HEK293 (cell line): ENCODE measurements at regions not wholly inside any gene's neighbourhood (a gene's known extent, or its start where the extent isn't known, plus 50 kb on each side); places are given as distances from the start of the nearest gene placed in this dataset.

Source experiments
- ZNF10 ChIP-seq: fragments of 450-650 bp; formaldehyde crosslinking; IDR thresholded peaks from 2 replicates; pipeline ENCODE4 v1.5.1; 2017; ENCODE audit warnings: missing biosample characterization, missing genetic modification characterization
- TF ChIP-seq, protein P1 (sequence below): fragments of 450-650 bp; formaldehyde crosslinking; IDR thresholded peaks from 2 replicates; pipeline ENCODE4 v1.5.1; 2016; ENCODE audit warnings: missing biosample characterization, missing genetic modification characterization

DNA sequence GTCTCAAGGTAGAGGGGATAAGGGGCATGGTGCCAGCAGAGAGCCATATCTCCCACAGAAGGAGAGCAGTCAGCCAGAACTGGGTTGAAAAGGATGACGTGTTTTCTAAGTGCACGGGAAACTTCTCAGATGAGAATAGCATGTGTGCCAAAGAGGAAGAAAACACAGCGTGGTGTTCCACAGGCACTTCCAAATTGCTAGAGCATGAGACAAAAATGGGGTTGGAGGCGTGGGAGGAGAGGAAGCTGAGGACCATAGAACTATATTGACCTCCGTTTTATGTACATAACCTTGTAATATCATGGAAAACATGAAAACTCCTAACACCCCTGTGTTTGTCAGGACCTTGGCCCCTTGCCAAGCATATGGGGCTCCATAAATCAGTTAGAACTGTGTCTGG lies 682.7 kb upstream of the RAB6C start:
- TF ChIP-seq ZNF10: no peak
- TF ChIP-seq, protein P1, sequence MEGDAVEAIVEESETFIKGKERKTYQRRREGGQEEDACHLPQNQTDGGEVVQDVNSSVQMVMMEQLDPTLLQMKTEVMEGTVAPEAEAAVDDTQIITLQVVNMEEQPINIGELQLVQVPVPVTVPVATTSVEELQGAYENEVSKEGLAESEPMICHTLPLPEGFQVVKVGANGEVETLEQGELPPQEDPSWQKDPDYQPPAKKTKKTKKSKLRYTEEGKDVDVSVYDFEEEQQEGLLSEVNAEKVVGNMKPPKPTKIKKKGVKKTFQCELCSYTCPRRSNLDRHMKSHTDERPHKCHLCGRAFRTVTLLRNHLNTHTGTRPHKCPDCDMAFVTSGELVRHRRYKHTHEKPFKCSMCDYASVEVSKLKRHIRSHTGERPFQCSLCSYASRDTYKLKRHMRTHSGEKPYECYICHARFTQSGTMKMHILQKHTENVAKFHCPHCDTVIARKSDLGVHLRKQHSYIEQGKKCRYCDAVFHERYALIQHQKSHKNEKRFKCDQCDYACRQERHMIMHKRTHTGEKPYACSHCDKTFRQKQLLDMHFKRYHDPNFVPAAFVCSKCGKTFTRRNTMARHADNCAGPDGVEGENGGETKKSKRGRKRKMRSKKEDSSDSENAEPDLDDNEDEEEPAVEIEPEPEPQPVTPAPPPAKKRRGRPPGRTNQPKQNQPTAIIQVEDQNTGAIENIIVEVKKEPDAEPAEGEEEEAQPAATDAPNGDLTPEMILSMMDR (tag by site-specific recombination): no peak
